Coronary artery (tissue), 2 donors: ENCODE measurements at regions not wholly inside any gene's neighbourhood (a gene's known extent, or its start where the extent isn't known, plus 50 kb on each side); places are given as distances from the start of the nearest gene placed in this dataset.

ENCODE experiments used
- DNase-seq: peaks from one replicate; pipeline ENCODE4 v3.0.0-alpha.2; 2017; ENCODE audit warnings: low spot score
- H3K27ac ChIP-seq, 2 donors: fragments of 200-600 bp; sonication (generic); one replicate each; pipeline ENCODE4 v1.5.1; 2016 to 2019
- H3K4me3 ChIP-seq: fragments of 200-600 bp; sonication (generic); 2 replicates; pipeline ENCODE4 v1.5.1; 2016; ENCODE audit warnings: mild to moderate bottlenecking, moderate library complexity
- TF ChIP-seq, protein P1 (sequence below): fragments of 200-600 bp; sonication (generic); IDR thresholded peaks from one replicate; pipeline ENCODE4 v1.5.1; 2019; ENCODE audit warnings: antibody characterized with exemption

DNA sequence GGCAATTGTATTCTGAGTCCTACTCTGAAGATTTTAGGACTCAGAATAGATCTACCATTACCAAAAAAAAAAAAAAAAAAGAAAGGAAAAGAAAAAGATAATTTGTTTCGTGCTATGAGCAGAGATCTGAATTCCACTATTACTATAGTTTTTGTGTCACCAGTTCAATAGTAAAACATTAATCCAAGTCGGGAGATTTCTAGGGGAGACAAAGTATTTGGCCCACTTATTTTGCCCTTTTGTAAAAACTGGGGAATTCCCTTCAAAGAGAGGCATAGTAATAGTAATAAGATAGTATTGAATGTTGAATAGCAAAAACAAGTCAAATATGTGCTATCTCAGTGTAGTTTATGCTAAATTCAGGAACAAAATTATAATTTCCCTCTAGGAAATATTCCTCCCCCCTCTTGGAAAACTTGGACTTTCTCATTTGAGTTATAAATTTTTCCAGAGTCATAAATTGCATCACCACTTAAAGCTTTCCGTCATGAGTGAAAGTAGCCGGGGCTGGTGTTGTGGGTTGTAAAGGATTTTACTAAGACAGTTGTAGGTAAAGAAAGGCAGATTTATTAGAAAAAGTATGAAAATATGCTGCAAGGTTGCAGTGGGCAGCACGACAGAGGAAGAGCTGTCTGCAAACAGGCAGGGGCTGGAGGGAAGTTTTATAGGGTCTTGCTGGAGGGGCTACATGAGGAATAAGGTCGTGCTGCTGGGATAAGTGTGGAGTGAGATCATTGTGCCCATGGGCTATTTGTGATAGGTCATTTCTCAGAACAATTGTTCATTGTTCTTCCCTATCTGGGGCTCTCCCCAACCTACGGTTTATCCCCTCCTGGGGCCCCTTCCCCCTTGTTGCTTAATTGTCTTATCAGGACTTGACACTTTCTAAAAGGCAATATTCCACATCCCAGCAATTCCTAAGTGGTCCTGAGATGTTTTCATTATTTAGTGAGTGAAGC, 1009.9 kb downstream of the PLA2G4A start:
- TF ChIP-seq, protein P1, sequence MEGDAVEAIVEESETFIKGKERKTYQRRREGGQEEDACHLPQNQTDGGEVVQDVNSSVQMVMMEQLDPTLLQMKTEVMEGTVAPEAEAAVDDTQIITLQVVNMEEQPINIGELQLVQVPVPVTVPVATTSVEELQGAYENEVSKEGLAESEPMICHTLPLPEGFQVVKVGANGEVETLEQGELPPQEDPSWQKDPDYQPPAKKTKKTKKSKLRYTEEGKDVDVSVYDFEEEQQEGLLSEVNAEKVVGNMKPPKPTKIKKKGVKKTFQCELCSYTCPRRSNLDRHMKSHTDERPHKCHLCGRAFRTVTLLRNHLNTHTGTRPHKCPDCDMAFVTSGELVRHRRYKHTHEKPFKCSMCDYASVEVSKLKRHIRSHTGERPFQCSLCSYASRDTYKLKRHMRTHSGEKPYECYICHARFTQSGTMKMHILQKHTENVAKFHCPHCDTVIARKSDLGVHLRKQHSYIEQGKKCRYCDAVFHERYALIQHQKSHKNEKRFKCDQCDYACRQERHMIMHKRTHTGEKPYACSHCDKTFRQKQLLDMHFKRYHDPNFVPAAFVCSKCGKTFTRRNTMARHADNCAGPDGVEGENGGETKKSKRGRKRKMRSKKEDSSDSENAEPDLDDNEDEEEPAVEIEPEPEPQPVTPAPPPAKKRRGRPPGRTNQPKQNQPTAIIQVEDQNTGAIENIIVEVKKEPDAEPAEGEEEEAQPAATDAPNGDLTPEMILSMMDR: no peak
- H3K4me3 ChIP-seq: no peak overlapping the region
- no peak for DNase-seq
- no peak overlapping the region for H3K27ac ChIP-seq

DNA sequence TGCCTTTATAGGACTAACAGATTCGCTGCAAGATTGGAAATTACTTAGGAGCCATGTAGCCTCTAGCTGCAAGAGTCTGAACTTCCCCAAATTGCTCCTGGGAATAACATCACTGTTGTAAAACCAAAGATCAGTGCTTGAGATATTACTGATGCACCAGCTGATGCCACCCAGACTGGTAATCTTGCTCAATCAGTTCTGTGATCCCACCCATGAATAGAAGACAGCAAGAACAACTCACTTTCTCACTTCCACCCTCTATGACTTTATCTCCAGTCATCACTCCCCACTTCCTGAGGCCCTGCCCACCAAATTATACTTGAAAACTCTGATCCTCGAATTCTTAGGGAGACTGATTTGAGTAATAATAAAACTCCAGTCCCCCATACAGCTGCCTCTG, 1011.1 kb downstream of the PLA2G4A start:
- DNase-seq: no peak
- Histone ChIP-seq H3K4me3 (no peak overlapping the region), H3K27ac (no peak overlapping the region)
- TF ChIP-seq, protein P1: no peak

DNA sequence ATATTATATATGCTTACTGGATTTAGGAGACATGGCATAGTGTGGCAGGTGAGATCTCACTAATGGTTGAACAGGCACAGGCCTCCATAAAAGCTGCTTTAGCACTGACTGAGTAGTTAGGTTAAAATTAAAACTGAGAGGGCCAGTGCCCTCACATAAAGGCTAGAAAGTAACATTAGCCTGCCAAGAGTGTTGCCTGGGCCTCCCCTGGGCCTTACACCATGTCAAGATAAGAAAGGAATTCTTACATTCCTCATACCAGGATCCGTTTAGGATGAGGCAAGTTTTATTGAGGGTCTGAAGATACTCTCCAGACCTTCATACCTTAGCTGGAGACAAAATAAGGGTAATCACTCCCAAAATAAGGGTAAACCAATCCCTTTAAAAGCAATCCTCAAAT, 1011.8 kb downstream of the PLA2G4A start:
- Histone ChIP-seq H3K4me3 (no peak overlapping the region), H3K27ac (no peak overlapping the region)
- no peak for DNase-seq
- TF ChIP-seq, protein P1: no peak

DNA sequence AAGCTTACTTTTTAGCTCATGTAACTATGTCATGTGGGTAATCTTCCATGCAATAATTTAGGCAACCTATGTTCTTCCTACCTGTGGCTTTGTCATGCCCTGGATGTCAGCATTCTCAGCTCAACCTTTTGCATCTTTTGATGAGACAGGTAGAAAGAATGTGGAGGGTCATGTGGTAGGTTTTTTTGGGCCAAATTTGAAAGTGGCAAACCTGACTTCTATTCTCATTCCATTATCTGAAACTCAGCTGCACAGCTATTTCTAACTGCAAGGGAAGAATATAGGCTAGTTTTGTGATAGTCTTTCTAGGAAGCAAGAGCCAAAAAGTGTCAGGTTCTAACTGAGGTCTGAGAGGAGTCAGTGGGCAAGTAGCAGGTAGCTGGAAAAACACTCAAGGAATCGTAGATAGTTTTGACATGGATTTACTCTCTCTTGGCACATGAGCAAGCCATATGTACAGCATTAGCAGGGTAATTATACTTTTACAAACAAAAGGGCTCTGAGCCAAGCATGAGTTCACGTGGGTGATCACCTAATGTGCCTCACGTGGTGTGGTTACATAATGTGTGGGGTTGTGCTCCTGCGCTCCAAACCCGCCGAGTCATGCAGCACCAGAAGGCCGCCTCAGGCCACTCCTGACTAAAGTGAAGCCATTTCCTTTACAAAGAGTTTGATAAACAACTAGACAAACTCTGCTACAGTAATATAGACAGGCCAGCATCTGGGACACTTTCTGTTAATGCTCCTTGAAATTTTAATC, 1013.8 kb downstream of the PLA2G4A start:
- H3K27ac ChIP-seq: no peak overlapping the region
- TF ChIP-seq, protein P1: no peak
- no peak for DNase-seq
- H3K4me3 ChIP-seq: no peak overlapping the region

DNA sequence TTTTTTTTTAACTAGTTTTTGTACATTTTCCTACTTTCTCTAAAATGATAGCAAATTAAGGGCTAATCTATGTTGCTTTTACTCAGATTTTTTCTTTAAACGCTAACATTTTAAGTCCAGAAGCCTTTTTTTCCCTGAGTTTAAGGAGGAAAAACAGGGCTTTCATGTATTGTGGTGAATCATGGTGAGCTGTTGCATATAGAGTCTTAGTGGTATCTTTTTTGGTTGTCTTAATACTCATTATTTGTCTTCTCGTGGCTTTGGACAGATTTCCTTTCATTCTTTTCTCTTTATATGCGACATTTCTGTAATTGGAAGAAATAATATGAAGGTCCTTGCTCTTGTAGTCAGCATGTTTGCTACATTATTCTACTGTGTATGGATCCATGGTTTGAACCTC, 1015.6 kb downstream of the PLA2G4A start:
- DNase-seq: no peak

DNA sequence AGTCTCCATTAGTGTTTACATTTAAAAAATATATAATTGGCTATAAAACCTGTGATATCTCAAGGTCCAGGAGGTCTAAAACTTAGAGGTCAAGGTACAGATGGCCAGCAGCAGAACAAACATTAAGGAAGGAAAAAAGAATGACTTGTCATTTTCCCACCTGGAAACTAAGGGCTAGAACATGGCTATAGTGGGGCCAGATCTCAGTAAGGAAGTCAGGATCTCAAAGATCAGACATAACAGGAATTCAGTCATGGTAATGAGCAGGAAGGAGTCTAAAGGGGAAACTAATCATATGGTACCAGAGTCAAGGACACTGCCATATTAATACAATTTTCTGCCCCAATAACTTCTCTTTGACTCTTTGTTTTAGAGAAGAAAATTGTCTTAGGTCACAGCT, 1018.8 kb downstream of the PLA2G4A start:
- no peak for DNase-seq
- no peak overlapping the region for H3K27ac ChIP-seq
- no peak overlapping the region for H3K4me3 ChIP-seq
- TF ChIP-seq, protein P1: no peak

More for the DNA sequence above, 1015.6 kb downstream of the PLA2G4A start:
- TF ChIP-seq, protein P1: no peak
- no peak overlapping the region for H3K4me3 ChIP-seq
- no peak overlapping the region for H3K27ac ChIP-seq
